NCI-H146 treated with DMSO at 0.1 percent for 48 hours (cell line): ENCODE measurements at regions not wholly inside any gene's neighbourhood (a gene's known extent, or its start where the extent isn't known, plus 50 kb on each side); places are given as distances from the start of the nearest gene placed in this dataset.
"Not testable (repeated sequence)": the region's sequence is repeated elsewhere in the genome, so short reads cannot be mapped to it uniquely, and the experiment has no call there.

Experiments used
- DNase-seq: peaks from one replicate; lab custom pipeline; 2025; ENCODE audit not compliant: unreplicated experiment; lab: John Stamatoyannopoulos, UW

- no peak for DNase-seq
These were observed 98.0 kb upstream of the FAM174B start for GRCh38 chr15:92753591-92753990.

GRCh38 chr15:92763459-92763858, 107.9 kb upstream of the FAM174B start:
- no peak for DNase-seq

GRCh38 chr15:92768131-92768530, 112.6 kb upstream of the FAM174B start:
- DNase-seq = not testable (repeated sequence)

GRCh38 chr15:92770641-92771040, 115.1 kb upstream of the FAM174B start:
- no peak for DNase-seq

GRCh38 chr15:92772061-92772460, 116.5 kb upstream of the FAM174B start:
- DNase-seq = no peak

- DNase-seq = no peak
These were observed 117.2 kb upstream of the FAM174B start for GRCh38 chr15:92772626-92773244.

GRCh38 chr15:92773340-92773739, 117.8 kb upstream of the FAM174B start:
- DNase-seq = no peak

GRCh38 chr15:92779874-92780273, 120.2 kb upstream of the CHD2 start:
- no peak for DNase-seq

GRCh38 chr15:92780843-92781242, 119.3 kb upstream of the CHD2 start:
- DNase-seq = no peak

GRCh38 chr15:92781925-92782453, 118.1 kb upstream of the CHD2 start:
- DNase-seq = no peak

- DNase-seq = no peak
These were observed 113.0 kb upstream of the CHD2 start for GRCh38 chr15:92787116-92787515.

- DNase-seq = no peak
These were observed 111.9 kb upstream of the CHD2 start for GRCh38 chr15:92788196-92788595.

- DNase-seq = not testable (repeated sequence)
These were observed 111.3 kb upstream of the CHD2 start for GRCh38 chr15:92788793-92789192.

- DNase-seq = no peak
These were observed 103.9 kb upstream of the CHD2 start for GRCh38 chr15:92796161-92796611.

- peak; percentile 46 for DNase-seq
These were observed 102.7 kb upstream of the CHD2 start for GRCh38 chr15:92797168-92798052.

- DNase-seq = no peak
These were observed 100.1 kb upstream of the CHD2 start for GRCh38 chr15:92800013-92800412.

- DNase-seq = not testable (repeated sequence)
These were observed 99.6 kb upstream of the CHD2 start for GRCh38 chr15:92800416-92801055.

- not testable (repeated sequence) for DNase-seq
These were observed 98.9 kb upstream of the CHD2 start for GRCh38 chr15:92801056-92801773.

GRCh38 chr15:92801774-92802464, 98.2 kb upstream of the CHD2 start:
- no peak for DNase-seq

GRCh38 chr15:92803536-92803851, 96.6 kb upstream of the CHD2 start:
- no peak for DNase-seq
